PC-3 (cell line): ENCODE measurements at regions not wholly inside any gene's neighbourhood (a gene's known extent, or its start where the extent isn't known, plus 50 kb on each side); places are given as distances from the start of the nearest gene placed in this dataset.

Experiments
- CTCF ChIP-seq: fragments of 300-600 bp; sonication (generic); conservative IDR thresholded peaks from 2 replicates; pipeline ENCODE4 v1.5.1; 2017; ENCODE audit warnings: antibody characterized with exemption, low read depth, mild to moderate bottlenecking, low read length
- EZH2 ChIP-seq: fragments of 300-600 bp; sonication (generic); IDR thresholded peaks from one replicate; pipeline ENCODE4 v1.6.1; 2017; ENCODE audit warnings: antibody characterized with exemption, mild to moderate bottlenecking, low read length; ENCODE audit not compliant: unreplicated experiment

DNA sequence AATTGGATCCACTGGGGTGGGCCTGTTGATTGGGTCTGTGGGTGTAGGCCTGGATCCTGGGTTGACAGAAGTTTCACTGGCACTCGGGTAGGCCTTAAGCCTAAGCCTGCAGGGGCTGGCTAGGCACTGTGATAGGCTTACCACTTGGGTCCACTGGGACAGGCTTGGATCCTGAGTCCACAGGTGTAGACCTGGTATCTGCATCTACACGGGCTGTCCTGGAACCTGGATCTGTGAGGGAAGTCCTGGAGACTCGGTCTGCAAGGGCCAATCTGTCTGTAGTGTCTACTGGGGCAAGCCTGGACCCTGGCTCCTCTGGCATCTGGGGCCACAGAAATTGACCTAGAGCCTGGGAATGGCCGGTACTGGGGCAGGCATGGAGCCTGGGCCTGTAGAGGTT, 219.0 kb upstream of the NRG3 start:
- TF ChIP-seq CTCF (no peak), EZH2 (no peak)
